GM12878 (cell line): ENCODE measurements at regions not wholly inside any gene's neighbourhood (a gene's known extent, or its start where the extent isn't known, plus 50 kb on each side); places are given as distances from the start of the nearest gene placed in this dataset.

Experiments used
- CHD4 ChIP-seq: fragments of 200-600 bp; sonication (generic); IDR thresholded peaks from 2 replicates; pipeline ENCODE4 v1.6.1; 2016; ENCODE audit warnings: mild to moderate bottlenecking
- ETV6 ChIP-seq, 2 experiments: fragments of 450-650 bp in 1 of 2; IDR thresholded peaks in 1 of 2; conservative IDR thresholded peaks in 1 of 2; 2 replicates each; pipeline ENCODE4 v1.6.1; 2014; ENCODE audit warnings: antibody characterized with exemption in 1 of 2, borderline replicate concordance in 1 of 2, low read depth in 1 of 2, mild to moderate bottlenecking in 1 of 2, moderate library complexity in 1 of 2
- NFYA ChIP-seq: IDR thresholded peaks from 2 replicates; pipeline ENCODE4 v1.6.1; 2011; ENCODE audit warnings: low read depth, mild to moderate bottlenecking, low read length, improper control_type of control experiment, borderline replicate concordance
- SREBF1 ChIP-seq: IDR thresholded peaks from 2 replicates; pipeline ENCODE4 v1.6.1; 2012; ENCODE audit warnings: mild to moderate bottlenecking, low read length
- ZZZ3 ChIP-seq: IDR thresholded peaks from 2 replicates; pipeline ENCODE4 v1.6.1; 2011; ENCODE audit warnings: low read depth; ENCODE audit not compliant: control insufficient read depth, insufficient read length
- TF ChIP-seq, protein P1 (sequence below): fragments of 450-650 bp; IDR thresholded peaks from 2 replicates; pipeline ENCODE4 v1.6.1; 2017; ENCODE audit warnings: mild to moderate bottlenecking
- TF ChIP-seq, protein P2 (sequence below): fragments of 450-650 bp; IDR thresholded peaks from 2 replicates; pipeline ENCODE4 v1.6.1; 2017; ENCODE audit warnings: mild to moderate bottlenecking, moderate library complexity

GRCh38 chr3:176399193-176399592 lies 798.1 kb downstream of the TBL1XR1 start (continued):
- TF ChIP-seq, protein P1, sequence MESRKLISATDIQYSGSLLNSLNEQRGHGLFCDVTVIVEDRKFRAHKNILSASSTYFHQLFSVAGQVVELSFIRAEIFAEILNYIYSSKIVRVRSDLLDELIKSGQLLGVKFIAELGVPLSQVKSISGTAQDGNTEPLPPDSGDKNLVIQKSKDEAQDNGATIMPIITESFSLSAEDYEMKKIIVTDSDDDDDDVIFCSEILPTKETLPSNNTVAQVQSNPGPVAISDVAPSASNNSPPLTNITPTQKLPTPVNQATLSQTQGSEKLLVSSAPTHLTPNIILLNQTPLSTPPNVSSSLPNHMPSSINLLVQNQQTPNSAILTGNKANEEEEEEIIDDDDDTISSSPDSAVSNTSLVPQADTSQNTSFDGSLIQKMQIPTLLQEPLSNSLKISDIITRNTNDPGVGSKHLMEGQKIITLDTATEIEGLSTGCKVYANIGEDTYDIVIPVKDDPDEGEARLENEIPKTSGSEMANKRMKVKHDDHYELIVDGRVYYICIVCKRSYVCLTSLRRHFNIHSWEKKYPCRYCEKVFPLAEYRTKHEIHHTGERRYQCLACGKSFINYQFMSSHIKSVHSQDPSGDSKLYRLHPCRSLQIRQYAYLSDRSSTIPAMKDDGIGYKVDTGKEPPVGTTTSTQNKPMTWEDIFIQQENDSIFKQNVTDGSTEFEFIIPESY: no peak
- TF ChIP-seq CHD4 (no peak), ETV6 (conservative IDR thresholded peaks at IDR 0.05 in 1 of 2, IDR thresholded peaks at IDR 0.05 in 1 of 2; ENCODE audit: borderline replicate concordance in 1 of 2, low read depth in 1 of 2) (no peak), NFYA (no peak), SREBF1 (no peak), ZZZ3 (no peak)
- TF ChIP-seq, protein P2, sequence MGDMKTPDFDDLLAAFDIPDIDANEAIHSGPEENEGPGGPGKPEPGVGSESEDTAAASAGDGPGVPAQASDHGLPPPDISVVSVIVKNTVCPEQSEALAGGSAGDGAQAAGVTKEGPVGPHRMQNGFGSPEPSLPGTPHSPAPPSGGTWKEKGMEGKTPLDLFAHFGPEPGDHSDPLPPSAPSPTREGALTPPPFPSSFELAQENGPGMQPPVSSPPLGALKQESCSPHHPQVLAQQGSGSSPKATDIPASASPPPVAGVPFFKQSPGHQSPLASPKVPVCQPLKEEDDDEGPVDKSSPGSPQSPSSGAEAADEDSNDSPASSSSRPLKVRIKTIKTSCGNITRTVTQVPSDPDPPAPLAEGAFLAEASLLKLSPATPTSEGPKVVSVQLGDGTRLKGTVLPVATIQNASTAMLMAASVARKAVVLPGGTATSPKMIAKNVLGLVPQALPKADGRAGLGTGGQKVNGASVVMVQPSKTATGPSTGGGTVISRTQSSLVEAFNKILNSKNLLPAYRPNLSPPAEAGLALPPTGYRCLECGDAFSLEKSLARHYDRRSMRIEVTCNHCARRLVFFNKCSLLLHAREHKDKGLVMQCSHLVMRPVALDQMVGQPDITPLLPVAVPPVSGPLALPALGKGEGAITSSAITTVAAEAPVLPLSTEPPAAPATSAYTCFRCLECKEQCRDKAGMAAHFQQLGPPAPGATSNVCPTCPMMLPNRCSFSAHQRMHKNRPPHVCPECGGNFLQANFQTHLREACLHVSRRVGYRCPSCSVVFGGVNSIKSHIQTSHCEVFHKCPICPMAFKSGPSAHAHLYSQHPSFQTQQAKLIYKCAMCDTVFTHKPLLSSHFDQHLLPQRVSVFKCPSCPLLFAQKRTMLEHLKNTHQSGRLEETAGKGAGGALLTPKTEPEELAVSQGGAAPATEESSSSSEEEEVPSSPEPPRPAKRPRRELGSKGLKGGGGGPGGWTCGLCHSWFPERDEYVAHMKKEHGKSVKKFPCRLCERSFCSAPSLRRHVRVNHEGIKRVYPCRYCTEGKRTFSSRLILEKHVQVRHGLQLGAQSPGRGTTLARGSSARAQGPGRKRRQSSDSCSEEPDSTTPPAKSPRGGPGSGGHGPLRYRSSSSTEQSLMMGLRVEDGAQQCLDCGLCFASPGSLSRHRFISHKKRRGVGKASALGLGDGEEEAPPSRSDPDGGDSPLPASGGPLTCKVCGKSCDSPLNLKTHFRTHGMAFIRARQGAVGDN: no peak
